Body of pancreas (tissue), 4 donors: ENCODE measurements at regions not wholly inside any gene's neighbourhood (a gene's known extent, or its start where the extent isn't known, plus 50 kb on each side); places are given as distances from the start of the nearest gene placed in this dataset.
"Not testable (repeated sequence)": the region's sequence is repeated elsewhere in the genome, so short reads cannot be mapped to it uniquely, and the experiment has no call there.

Experiments
- POLR2A ChIP-seq, 3 donors: fragments of 450-650 bp; IDR thresholded peaks; one replicate each; pipeline ENCODE4 v1.6.1; 2016; ENCODE audit warnings: antibody characterized with exemption in 3 of 3, mild to moderate bottlenecking in 2 of 3
- TF ChIP-seq, protein P1 (sequence below), 7 experiments: fragments of 450-650 bp in 4 of 7; fragments of 200-600 bp in 3 of 7; sonication (generic) in 3 of 7; IDR thresholded peaks; one replicate each; pipeline ENCODE4 v1.5.1; 2016 to 2019; ENCODE audit warnings: antibody characterized with exemption in 7 of 7

GRCh38 chr9:14989336-14989735 lies 79.1 kb upstream of the FREM1 start:
- not testable (repeated sequence) for TF ChIP-seq POLR2A (IDR thresholded peaks at IDR 0.05)
- TF ChIP-seq, protein P1, sequence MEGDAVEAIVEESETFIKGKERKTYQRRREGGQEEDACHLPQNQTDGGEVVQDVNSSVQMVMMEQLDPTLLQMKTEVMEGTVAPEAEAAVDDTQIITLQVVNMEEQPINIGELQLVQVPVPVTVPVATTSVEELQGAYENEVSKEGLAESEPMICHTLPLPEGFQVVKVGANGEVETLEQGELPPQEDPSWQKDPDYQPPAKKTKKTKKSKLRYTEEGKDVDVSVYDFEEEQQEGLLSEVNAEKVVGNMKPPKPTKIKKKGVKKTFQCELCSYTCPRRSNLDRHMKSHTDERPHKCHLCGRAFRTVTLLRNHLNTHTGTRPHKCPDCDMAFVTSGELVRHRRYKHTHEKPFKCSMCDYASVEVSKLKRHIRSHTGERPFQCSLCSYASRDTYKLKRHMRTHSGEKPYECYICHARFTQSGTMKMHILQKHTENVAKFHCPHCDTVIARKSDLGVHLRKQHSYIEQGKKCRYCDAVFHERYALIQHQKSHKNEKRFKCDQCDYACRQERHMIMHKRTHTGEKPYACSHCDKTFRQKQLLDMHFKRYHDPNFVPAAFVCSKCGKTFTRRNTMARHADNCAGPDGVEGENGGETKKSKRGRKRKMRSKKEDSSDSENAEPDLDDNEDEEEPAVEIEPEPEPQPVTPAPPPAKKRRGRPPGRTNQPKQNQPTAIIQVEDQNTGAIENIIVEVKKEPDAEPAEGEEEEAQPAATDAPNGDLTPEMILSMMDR (IDR thresholded peaks at IDR 0.05): not testable (repeated sequence)
